ENCODE measurements at regions not wholly inside any gene's neighbourhood (a gene's known extent, or its start where the extent isn't known, plus 50 kb on each side); places are given as distances from the start of the nearest gene placed in this dataset.

GRCh38 chrX:113743069-113743468, 840.8 kb upstream of the HTR2C start:
- no peak for DNase-seq (ENCODE audit: low read depth)

- DNase-seq (ENCODE audit: low read depth): peak; percentile 1
Observed at GRCh38 chrX:113741744-113742143, 842.1 kb upstream of the HTR2C start.

- no peak for DNase-seq (ENCODE audit: low read depth)
Observed at GRCh38 chrX:113728937-113729336, 854.9 kb upstream of the HTR2C start.

- no peak for DNase-seq (ENCODE audit: low read depth)
Observed at GRCh38 chrX:113726898-113727297, 857.0 kb upstream of the HTR2C start.

GRCh38 chrX:113726466-113726865, 857.4 kb upstream of the HTR2C start:
- DNase-seq (ENCODE audit: low read depth): no peak

GRCh38 chrX:113726009-113726408, 857.9 kb upstream of the HTR2C start:
- no peak for DNase-seq (ENCODE audit: low read depth)

GRCh38 chrX:113699939-113700338, 859.3 kb upstream of the AMOT start:
- no peak for DNase-seq (ENCODE audit: low read depth)

- no peak for DNase-seq (ENCODE audit: low read depth)
Observed at GRCh38 chrX:113675278-113675677, 834.6 kb upstream of the AMOT start.

GRCh38 chrX:113651306-113651705, 810.7 kb upstream of the AMOT start:
- peak; percentile 0 for DNase-seq (ENCODE audit: low read depth)

- peak; percentile 17 for DNase-seq (ENCODE audit: low read depth)
Observed at GRCh38 chrX:113644426-113644825, 803.8 kb upstream of the AMOT start.

- DNase-seq (ENCODE audit: low read depth): no peak
Observed at GRCh38 chrX:113634565-113634964, 793.9 kb upstream of the AMOT start.

GRCh38 chrX:113629326-113629725, 788.7 kb upstream of the AMOT start:
- no peak for DNase-seq (ENCODE audit: low read depth)

GRCh38 chrX:113594123-113594841, 753.7 kb upstream of the AMOT start:
- no peak for DNase-seq (ENCODE audit: low read depth)

- no peak for DNase-seq (ENCODE audit: low read depth)
Observed at GRCh38 chrX:113586281-113586898, 745.8 kb upstream of the AMOT start.

GRCh38 chrX:113580486-113580885, 739.9 kb upstream of the AMOT start:
- no peak for DNase-seq (ENCODE audit: low read depth)

- DNase-seq (ENCODE audit: low read depth): no peak
Observed at GRCh38 chrX:113558576-113558975, 717.9 kb upstream of the AMOT start.

- peak; percentile 17 for DNase-seq (ENCODE audit: low read depth)
Observed at GRCh38 chrX:113551919-113552318, 711.3 kb upstream of the AMOT start.

- DNase-seq (ENCODE audit: low read depth): no peak
Observed at GRCh38 chrX:113548308-113549015, 707.8 kb upstream of the AMOT start.

- DNase-seq (ENCODE audit: low read depth): no peak
Observed at GRCh38 chrX:113545040-113545439, 704.4 kb upstream of the AMOT start.

GRCh38 chrX:113539599-113540356, 699.1 kb upstream of the AMOT start:
- DNase-seq (ENCODE audit: low read depth): no peak

- no peak for DNase-seq (ENCODE audit: low read depth)
Observed at GRCh38 chrX:113529426-113530013, 688.9 kb upstream of the AMOT start.

GRCh38 chrX:113522814-113523213, 682.2 kb upstream of the AMOT start:
- DNase-seq (ENCODE audit: low read depth): no peak

All from LHCN-M2 (cell line).